WTC11 (cell line): ENCODE measurements at regions not wholly inside any gene's neighbourhood (a gene's known extent, or its start where the extent isn't known, plus 50 kb on each side); places are given as distances from the start of the nearest gene placed in this dataset.

ENCODE experiments used
- ATAC-seq: fragments of 200-7000 bp; cut with Tn5 transposase; 2 replicates; pipeline ENCODE4 v1.10.0; 2021; ENCODE audit warnings: mild to moderate bottlenecking, moderate library complexity
- CTCF ChIA-PET: fragments of 300-600 bp; sonication (Branson Sonifier 250); formaldehyde crosslinking; loops from one replicate; lab custom pipeline; 2021; ENCODE audit warnings: antibody characterized with exemption; lab: Charles Lee
- POLR2A ChIA-PET: fragments of 350-600 bp; sonication (Branson Sonifier 250); formaldehyde crosslinking; loops from one replicate; lab custom pipeline; 2021; ENCODE audit warnings: antibody characterized with exemption; lab: Charles Lee
- DNase-seq: peaks from one replicate; pipeline ENCODE4 v3.0.0; 2021; ENCODE audit warnings: low spot score
- H3K27ac Mint-ChIP-seq: 2 replicates; pipeline ENCODE4 v1.8.0; 2021; ENCODE audit warnings: mixed read lengths
- H3K27me3 Mint-ChIP-seq: 2 replicates; pipeline ENCODE4 v1.8.0; 2021; ENCODE audit warnings: low read depth, mild to moderate bottlenecking, moderate library complexity, mixed read lengths
- H3K36me3 Mint-ChIP-seq: 2 replicates; pipeline ENCODE4 v1.8.0; 2021; ENCODE audit warnings: mixed read lengths
- H3K4me1 Mint-ChIP-seq: 2 replicates; pipeline ENCODE4 v1.8.0; 2022; ENCODE audit warnings: mixed read lengths
- H3K4me3 Mint-ChIP-seq: 2 replicates; pipeline ENCODE4 v1.8.0; 2021; ENCODE audit warnings: mild to moderate bottlenecking, moderate library complexity, mixed read lengths
- H3K9me3 Mint-ChIP-seq: 2 replicates; pipeline ENCODE4 v1.8.0; 2021; ENCODE audit warnings: mixed read lengths
- AFF4 ChIP-seq: sonication (generic); formaldehyde crosslinking; IDR thresholded peaks from 2 replicates; pipeline ENCODE4 v1.8.1; 2023; ENCODE audit warnings: mild to moderate bottlenecking, missing genetic modification reagents, borderline replicate concordance
- CREM ChIP-seq: sonication (generic); formaldehyde crosslinking; IDR thresholded peaks from 2 replicates; pipeline ENCODE4 v1.8.1; 2022; ENCODE audit warnings: mild to moderate bottlenecking, missing genetic modification reagents, moderate library complexity
- GABPB1 ChIP-seq: sonication (generic); formaldehyde crosslinking; IDR thresholded peaks from 2 replicates; pipeline ENCODE4 v1.8.1; 2023; ENCODE audit warnings: mild to moderate bottlenecking, missing genetic modification reagents
- IRF2 ChIP-seq: sonication (generic); formaldehyde crosslinking; IDR thresholded peaks from 2 replicates; pipeline ENCODE4 v1.8.0; 2022; ENCODE audit warnings: low read depth, missing genetic modification reagents, borderline replicate concordance
- NFE2L1 ChIP-seq: sonication (generic); formaldehyde crosslinking; IDR thresholded peaks from 2 replicates; pipeline ENCODE4 v1.8.1; 2023; ENCODE audit warnings: missing genetic modification reagents
- NR3C1 ChIP-seq: sonication (generic); formaldehyde crosslinking; conservative IDR thresholded peaks from 2 replicates; pipeline ENCODE4 v1.8.1; 2023; ENCODE audit warnings: low read depth, mild to moderate bottlenecking, missing genetic modification reagents
- OVOL2 ChIP-seq: fragments of 250-450 bp; sonication (Bioruptor Pico); IDR thresholded peaks from 2 replicates; pipeline ENCODE4 v1.9.0; 2021; ENCODE audit warnings: mild to moderate bottlenecking, borderline replicate concordance
- STAT6 ChIP-seq: sonication (generic); formaldehyde crosslinking; conservative IDR thresholded peaks from 2 replicates; pipeline ENCODE4 v1.8.1; 2023; ENCODE audit warnings: mild to moderate bottlenecking, low read depth, missing genetic modification reagents, moderate library complexity
- ZMAT4 ChIP-seq: fragments of 250-450 bp; sonication (Bioruptor Pico); IDR thresholded peaks from 2 replicates; pipeline ENCODE4 v1.9.0; 2021; ENCODE audit warnings: mild to moderate bottlenecking
- ZNF232 ChIP-seq: sonication (generic); formaldehyde crosslinking; IDR thresholded peaks from 2 replicates; pipeline ENCODE4 v1.8.0; 2022; ENCODE audit warnings: mild to moderate bottlenecking, missing genetic modification reagents
- ZNF416 ChIP-seq: fragments of 250-450 bp; sonication (Bioruptor Pico); IDR thresholded peaks from 2 replicates; pipeline ENCODE4 v1.9.0; 2021; ENCODE audit warnings: mild to moderate bottlenecking, inconsistent platforms
- ZNF423 ChIP-seq: fragments of 250-450 bp; sonication (Bioruptor Pico); IDR thresholded peaks from 2 replicates; pipeline ENCODE4 v2.1.2; 2022; ENCODE audit warnings: mild to moderate bottlenecking, moderate library complexity
- ZNF512 ChIP-seq: sonication (generic); formaldehyde crosslinking; IDR thresholded peaks from 2 replicates; pipeline ENCODE4 v1.8.1; 2022; ENCODE audit warnings: missing genetic modification reagents, borderline replicate concordance
- ZNF532 ChIP-seq: fragments of 250-450 bp; sonication (Bioruptor Pico); IDR thresholded peaks from 2 replicates; pipeline ENCODE4 v1.9.0; 2021; ENCODE audit warnings: mild to moderate bottlenecking, borderline replicate concordance
- TF ChIP-seq, protein P1 (sequence below): fragments of 250-450 bp; sonication (Bioruptor Pico); IDR thresholded peaks from 2 replicates; pipeline ENCODE4 v1.9.0; 2021; ENCODE audit warnings: mild to moderate bottlenecking
- TF ChIP-seq, protein P2 (sequence below): sonication (generic); formaldehyde crosslinking; IDR thresholded peaks from 2 replicates; pipeline ENCODE4 v1.8.1; 2022; ENCODE audit warnings: low read depth, missing genetic modification reagents, borderline replicate concordance
- TF ChIP-seq, protein P3 (sequence below): sonication (generic); formaldehyde crosslinking; IDR thresholded peaks from 2 replicates; pipeline ENCODE4 v1.8.1; 2022; ENCODE audit warnings: low read depth, mild to moderate bottlenecking, moderate library complexity, missing genetic modification reagents, borderline replicate concordance
- TF ChIP-seq, protein P4 (sequence below): sonication (generic); formaldehyde crosslinking; IDR thresholded peaks from 2 replicates; pipeline ENCODE4 v1.8.0; 2022; ENCODE audit warnings: mild to moderate bottlenecking, missing genetic modification reagents

GRCh38 chr1:209037064-209037463, 546.5 kb upstream of the CAMK1G start:
- DNase-seq (no peak), ATAC-seq (no peak)
- no peaks in the 10 kb centered on the region for H3K4me1 Mint-ChIP-seq
- no peaks in the 10 kb centered on the region for H3K27me3 Mint-ChIP-seq
- H3K27ac Mint-ChIP-seq = no peak overlapping the region
- H3K36me3 Mint-ChIP-seq = no peaks in the 10 kb centered on the region
- CTCF ChIA-PET = no interaction called here
- H3K4me3 Mint-ChIP-seq = no peak overlapping the region
- no peaks in the 10 kb centered on the region for H3K9me3 Mint-ChIP-seq
- POLR2A ChIA-PET = no interaction called here
- TF ChIP-seq, protein P1, sequence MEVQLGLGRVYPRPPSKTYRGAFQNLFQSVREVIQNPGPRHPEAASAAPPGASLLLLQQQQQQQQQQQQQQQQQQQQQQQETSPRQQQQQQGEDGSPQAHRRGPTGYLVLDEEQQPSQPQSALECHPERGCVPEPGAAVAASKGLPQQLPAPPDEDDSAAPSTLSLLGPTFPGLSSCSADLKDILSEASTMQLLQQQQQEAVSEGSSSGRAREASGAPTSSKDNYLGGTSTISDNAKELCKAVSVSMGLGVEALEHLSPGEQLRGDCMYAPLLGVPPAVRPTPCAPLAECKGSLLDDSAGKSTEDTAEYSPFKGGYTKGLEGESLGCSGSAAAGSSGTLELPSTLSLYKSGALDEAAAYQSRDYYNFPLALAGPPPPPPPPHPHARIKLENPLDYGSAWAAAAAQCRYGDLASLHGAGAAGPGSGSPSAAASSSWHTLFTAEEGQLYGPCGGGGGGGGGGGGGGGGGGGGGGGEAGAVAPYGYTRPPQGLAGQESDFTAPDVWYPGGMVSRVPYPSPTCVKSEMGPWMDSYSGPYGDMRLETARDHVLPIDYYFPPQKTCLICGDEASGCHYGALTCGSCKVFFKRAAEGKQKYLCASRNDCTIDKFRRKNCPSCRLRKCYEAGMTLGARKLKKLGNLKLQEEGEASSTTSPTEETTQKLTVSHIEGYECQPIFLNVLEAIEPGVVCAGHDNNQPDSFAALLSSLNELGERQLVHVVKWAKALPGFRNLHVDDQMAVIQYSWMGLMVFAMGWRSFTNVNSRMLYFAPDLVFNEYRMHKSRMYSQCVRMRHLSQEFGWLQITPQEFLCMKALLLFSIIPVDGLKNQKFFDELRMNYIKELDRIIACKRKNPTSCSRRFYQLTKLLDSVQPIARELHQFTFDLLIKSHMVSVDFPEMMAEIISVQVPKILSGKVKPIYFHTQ (CRISPR knock-in tag) = no peak
- TF ChIP-seq ZNF512 (CRISPR knock-in tag) (no peak), CREM (CRISPR knock-in tag) (no peak), ZNF232 (CRISPR knock-in tag) (no peak), STAT6 (CRISPR knock-in tag) (no peak), NR3C1 (no peak), OVOL2 (CRISPR knock-in tag) (no peak), ZNF416 (CRISPR knock-in tag) (no peak), AFF4 (CRISPR knock-in tag) (no peak), ZNF532 (CRISPR knock-in tag) (no peak), NFE2L1 (CRISPR knock-in tag) (no peak), GABPB1 (CRISPR knock-in tag) (no peak), IRF2 (CRISPR knock-in tag) (no peak), ZMAT4 (no peak), ZNF423 (CRISPR knock-in tag) (no peak)
- TF ChIP-seq, protein P2, sequence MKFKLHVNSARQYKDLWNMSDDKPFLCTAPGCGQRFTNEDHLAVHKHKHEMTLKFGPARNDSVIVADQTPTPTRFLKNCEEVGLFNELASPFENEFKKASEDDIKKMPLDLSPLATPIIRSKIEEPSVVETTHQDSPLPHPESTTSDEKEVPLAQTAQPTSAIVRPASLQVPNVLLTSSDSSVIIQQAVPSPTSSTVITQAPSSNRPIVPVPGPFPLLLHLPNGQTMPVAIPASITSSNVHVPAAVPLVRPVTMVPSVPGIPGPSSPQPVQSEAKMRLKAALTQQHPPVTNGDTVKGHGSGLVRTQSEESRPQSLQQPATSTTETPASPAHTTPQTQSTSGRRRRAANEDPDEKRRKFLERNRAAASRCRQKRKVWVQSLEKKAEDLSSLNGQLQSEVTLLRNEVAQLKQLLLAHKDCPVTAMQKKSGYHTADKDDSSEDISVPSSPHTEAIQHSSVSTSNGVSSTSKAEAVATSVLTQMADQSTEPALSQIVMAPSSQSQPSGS = no peak
- TF ChIP-seq, protein P3, sequence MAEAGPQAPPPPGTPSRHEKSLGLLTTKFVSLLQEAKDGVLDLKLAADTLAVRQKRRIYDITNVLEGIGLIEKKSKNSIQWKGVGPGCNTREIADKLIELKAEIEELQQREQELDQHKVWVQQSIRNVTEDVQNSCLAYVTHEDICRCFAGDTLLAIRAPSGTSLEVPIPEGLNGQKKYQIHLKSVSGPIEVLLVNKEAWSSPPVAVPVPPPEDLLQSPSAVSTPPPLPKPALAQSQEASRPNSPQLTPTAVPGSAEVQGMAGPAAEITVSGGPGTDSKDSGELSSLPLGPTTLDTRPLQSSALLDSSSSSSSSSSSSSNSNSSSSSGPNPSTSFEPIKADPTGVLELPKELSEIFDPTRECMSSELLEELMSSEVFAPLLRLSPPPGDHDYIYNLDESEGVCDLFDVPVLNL (CRISPR knock-in tag) = no peak
- TF ChIP-seq, protein P4, sequence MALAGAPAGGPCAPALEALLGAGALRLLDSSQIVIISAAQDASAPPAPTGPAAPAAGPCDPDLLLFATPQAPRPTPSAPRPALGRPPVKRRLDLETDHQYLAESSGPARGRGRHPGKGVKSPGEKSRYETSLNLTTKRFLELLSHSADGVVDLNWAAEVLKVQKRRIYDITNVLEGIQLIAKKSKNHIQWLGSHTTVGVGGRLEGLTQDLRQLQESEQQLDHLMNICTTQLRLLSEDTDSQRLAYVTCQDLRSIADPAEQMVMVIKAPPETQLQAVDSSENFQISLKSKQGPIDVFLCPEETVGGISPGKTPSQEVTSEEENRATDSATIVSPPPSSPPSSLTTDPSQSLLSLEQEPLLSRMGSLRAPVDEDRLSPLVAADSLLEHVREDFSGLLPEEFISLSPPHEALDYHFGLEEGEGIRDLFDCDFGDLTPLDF (CRISPR knock-in tag) = no peak
